Cardiac fibroblast (primary cell): ENCODE measurements at regions not wholly inside any gene's neighbourhood (a gene's known extent, or its start where the extent isn't known, plus 50 kb on each side); places are given as distances from the start of the nearest gene placed in this dataset.

Source experiments
- DNase-seq, 2 donors: peaks; one replicate each; pipeline versions ENCODE4 v3.0.0 to v3.0.0-alpha.2; 2010; ENCODE audit warnings: low read depth in 2 of 2
- H3K4me3 ChIP-seq, 2 donors: replicated peaks in 1 of 2; 1 replicate in 1 of 2; 2 replicates in 1 of 2; pipeline ENCODE4 v1.5.1; 2011; ENCODE audit warnings: low read depth in 2 of 2, low read length in 2 of 2, mild to moderate bottlenecking in 2 of 2, moderate library complexity in 1 of 2
- TF ChIP-seq, protein P1 (sequence below): IDR thresholded peaks from one replicate; pipeline ENCODE4 v1.5.1; 2011; ENCODE audit warnings: low read depth, mild to moderate bottlenecking, low read length, inconsistent platforms

DNA sequence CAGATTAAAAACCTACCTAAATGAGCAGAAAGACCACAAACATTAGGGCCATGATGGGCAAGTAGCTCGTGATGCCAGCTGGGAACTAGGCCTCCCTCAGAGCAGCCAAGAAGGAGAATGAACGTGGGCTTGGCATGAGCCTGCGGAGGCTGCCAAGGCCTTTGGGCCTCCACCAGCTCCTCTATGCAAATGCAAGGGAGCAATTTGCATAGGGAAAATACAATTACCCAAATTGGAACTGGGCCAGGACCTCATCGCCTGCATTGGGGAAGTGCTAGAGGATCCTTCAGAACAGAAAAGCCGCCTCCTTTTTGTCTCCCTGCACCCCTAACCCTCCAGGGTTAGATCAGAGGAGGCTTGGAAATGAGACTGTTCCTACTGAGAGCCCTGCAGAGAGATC, 326.4 kb downstream of the SMAD2 start:
- no peak for DNase-seq
- TF ChIP-seq, protein P1, sequence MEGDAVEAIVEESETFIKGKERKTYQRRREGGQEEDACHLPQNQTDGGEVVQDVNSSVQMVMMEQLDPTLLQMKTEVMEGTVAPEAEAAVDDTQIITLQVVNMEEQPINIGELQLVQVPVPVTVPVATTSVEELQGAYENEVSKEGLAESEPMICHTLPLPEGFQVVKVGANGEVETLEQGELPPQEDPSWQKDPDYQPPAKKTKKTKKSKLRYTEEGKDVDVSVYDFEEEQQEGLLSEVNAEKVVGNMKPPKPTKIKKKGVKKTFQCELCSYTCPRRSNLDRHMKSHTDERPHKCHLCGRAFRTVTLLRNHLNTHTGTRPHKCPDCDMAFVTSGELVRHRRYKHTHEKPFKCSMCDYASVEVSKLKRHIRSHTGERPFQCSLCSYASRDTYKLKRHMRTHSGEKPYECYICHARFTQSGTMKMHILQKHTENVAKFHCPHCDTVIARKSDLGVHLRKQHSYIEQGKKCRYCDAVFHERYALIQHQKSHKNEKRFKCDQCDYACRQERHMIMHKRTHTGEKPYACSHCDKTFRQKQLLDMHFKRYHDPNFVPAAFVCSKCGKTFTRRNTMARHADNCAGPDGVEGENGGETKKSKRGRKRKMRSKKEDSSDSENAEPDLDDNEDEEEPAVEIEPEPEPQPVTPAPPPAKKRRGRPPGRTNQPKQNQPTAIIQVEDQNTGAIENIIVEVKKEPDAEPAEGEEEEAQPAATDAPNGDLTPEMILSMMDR, result no peak
- H3K4me3 ChIP-seq, result no peak overlapping the region

DNA sequence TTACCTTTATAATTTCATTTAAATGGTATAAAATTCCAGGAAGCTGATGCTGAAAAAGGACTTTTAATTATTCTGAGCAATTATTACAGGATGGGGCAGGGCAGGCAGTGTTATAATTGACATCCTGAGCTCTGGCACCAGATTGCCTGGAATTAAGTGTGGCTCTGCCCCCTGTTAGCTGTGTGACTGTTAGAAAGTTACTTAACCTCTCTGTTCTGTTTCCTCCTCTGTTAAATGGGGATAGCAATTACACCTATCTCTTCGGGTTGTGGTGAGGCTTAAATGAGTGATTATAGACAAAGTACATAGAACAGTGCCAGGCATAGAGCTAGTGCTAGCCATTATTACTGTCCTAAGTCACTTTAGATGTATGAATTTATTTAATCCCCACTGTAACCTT, 327.3 kb downstream of the SMAD2 start:
- no peak for DNase-seq
- H3K4me3 ChIP-seq, result no peak overlapping the region
- TF ChIP-seq, protein P1, result no peak

DNA sequence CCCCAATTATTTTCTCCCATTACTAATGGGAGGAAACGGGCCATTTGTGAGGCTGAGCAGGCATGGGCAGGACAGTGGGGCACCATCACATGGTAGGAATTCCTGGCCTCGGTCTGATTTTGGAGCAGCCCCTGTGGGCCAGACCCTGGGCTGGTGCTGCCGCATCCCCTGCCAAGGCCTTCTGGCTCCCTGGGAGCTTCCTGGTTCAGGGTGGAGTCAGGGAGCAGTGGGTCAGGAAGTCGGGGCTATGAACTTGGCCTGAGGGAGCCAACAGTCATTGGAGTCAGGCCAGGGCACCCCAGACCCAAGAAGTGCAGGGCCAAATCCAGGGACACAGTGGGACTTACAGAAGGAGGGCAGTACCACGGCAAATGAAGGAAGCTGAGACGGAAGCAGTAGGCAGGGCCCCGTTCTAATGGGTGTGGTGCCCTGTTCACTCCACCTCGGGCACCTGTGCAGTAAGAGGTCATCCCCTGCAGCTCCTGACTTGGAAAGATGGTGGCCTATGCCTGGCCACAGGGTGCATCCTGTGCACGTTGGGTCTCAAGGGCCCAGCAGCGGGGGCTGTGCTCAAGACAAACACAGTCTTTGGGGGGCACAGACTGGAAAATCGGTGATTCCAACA, 328.1 kb downstream of the SMAD2 start:
- no peak overlapping the region for H3K4me3 ChIP-seq
- no peak for DNase-seq
- TF ChIP-seq, protein P1, result no peak

DNA sequence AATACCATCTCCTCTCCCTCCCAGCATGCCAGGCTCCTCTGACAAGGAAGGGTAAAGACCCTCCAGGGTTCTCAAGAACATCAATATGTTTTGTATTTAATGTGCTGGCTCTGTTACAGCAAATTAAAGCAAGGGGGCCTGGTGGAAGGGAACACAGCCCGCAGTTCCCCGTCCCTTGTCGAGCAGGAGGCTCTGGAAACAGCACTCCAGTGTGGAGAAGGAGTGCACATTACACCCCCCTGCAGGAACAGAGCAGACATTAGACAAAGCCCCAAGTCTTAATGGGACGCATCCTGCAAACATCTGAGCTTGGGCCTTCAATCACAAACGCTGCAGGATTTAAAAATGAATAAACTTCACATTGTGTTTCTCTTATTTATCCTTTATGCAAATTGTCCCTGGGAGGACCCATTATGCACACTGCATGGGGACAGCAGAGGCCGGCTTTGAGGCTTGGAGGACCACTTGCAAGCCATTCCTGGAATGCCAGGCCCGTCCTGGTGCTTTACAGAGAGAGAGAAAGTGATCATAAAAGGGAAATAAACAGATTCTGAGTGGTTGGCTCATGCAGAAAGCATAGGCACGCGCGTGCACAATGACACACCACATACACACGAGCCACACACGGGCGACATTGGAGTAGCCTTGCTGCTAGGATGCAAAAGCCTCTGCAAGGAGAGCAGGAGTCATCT, 328.7 kb downstream of the SMAD2 start:
- TF ChIP-seq, protein P1, result no peak
- DNase-seq, result no peak
- H3K4me3 ChIP-seq, result no peak overlapping the region

DNA sequence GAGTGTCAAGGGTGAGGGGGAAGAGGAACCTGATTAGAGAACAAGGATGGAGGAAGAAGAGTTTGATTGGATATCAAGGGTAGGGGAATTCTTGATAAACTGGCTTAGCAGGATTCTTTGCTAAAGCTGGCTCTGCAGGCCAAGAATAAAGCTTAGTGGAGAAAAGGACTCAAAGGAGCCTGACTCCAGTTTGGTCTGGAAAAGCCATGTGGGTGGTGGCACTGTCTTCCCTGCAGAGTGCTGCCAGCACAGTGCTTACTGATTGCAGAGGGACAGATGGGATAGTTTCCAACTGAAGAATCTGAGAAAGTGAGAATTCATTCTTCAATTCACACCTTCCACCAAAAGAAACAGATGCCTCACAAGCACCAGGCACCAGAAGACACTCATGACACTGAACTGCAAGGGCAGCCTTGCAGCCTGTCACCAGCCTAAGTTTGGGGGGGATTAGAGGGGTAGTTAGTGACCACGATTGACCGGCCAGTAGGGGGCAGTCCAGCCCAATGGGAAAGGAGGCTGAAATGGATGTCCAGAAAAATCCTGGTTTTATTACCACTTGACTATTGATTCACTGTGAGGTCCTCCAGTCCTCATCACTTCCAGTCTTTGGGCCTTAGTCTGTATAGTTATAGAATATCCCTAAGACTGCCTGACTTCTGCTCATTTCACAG, 334.5 kb downstream of the SMAD2 start:
- H3K4me3 ChIP-seq, result no peak overlapping the region
- DNase-seq, result no peak
- TF ChIP-seq, protein P1, result no peak

DNA sequence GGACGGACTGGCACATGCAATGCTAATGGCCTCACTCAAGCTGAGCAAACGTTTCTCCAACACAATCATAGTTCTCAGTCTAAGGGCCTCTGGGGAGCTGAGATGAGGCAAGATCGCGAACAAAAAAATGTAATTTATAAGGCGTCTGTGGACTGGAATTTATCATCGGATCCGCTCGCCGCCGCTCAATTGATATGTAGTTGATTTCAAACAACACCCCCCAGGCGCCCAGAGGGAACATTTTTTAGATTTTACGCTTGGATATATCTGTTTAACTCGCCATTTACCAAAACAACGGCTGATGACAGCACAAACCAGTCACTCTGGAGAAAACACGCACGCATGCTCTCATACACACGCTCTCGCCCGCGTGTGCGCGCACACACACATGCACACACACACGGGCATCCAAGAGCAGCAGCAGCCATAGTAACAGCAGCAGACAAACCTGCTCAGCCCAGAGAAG, 335.8 kb downstream of the SMAD2 start:
- no peak for DNase-seq
- TF ChIP-seq, protein P1, result no peak
- no peak overlapping the region for H3K4me3 ChIP-seq
